ENCODE measurements at regions not wholly inside any gene's neighbourhood (a gene's known extent, or its start where the extent isn't known, plus 50 kb on each side); places are given as distances from the start of the nearest gene placed in this dataset.

GRCh38 chr20:59431014-59431413 lies 130.6 kb downstream of the EDN3 start:
- Histone ChIP-seq H3K9me3 (ENCODE audit: control insufficient read depth, low read length) (no peaks in the 10 kb centered on the region), H3K4me3 (ENCODE audit: extremely low read depth, insufficient read depth, low read length, poor library complexity, severe bottlenecking) (no peak overlapping the region), H3K36me3 (ENCODE audit: control insufficient read depth, insufficient read depth, low read length) (no peaks in the 10 kb centered on the region), H3K4me1 (ENCODE audit: control insufficient read depth, insufficient read depth, low read length, poor library complexity, severe bottlenecking) (peaks cover 13% of the 10 kb centered on the region), H3K27ac (ENCODE audit: low read depth, low read length, severe bottlenecking) (no peak overlapping the region)
- WGBS, 2 experiments (ENCODE audit: insufficient coverage in 2 of 2): 88 to 100% methylated on average over 1 of the region's 2 CpGs

- peaks cover 18% of the 10 kb centered on the region for H3K4me1 ChIP-seq (ENCODE audit: control insufficient read depth, insufficient read depth, low read length, poor library complexity, severe bottlenecking)
- no peak overlapping the region for H3K27ac ChIP-seq (ENCODE audit: low read depth, low read length, severe bottlenecking)
- 57 to 60% methylated on average over 1 of the region's 2 CpGs for WGBS, 2 experiments (ENCODE audit: insufficient coverage in 2 of 2)
- no peak overlapping the region for H3K4me3 ChIP-seq (ENCODE audit: extremely low read depth, insufficient read depth, low read length, poor library complexity, severe bottlenecking)
- H3K36me3 ChIP-seq (ENCODE audit: control insufficient read depth, insufficient read depth, low read length): no peaks in the 10 kb centered on the region
- H3K9me3 ChIP-seq (ENCODE audit: control insufficient read depth, low read length): no peaks in the 10 kb centered on the region
These were observed 134.5 kb downstream of the EDN3 start for GRCh38 chr20:59434960-59435359.

GRCh38 chr20:59435518-59435917 lies 135.1 kb downstream of the EDN3 start:
- Histone ChIP-seq H3K9me3 (ENCODE audit: control insufficient read depth, low read length) (no peaks in the 10 kb centered on the region), H3K4me1 (ENCODE audit: control insufficient read depth, insufficient read depth, low read length, poor library complexity, severe bottlenecking) (peaks cover 18% of the 10 kb centered on the region), H3K27ac (ENCODE audit: low read depth, low read length, severe bottlenecking) (no peak overlapping the region), H3K4me3 (ENCODE audit: extremely low read depth, insufficient read depth, low read length, poor library complexity, severe bottlenecking) (no peak overlapping the region), H3K36me3 (ENCODE audit: control insufficient read depth, insufficient read depth, low read length) (no peaks in the 10 kb centered on the region)
- 91 to 95% methylated on average over 2 to 8 of the region's 8 CpGs for WGBS, 2 experiments (ENCODE audit: insufficient coverage in 2 of 2)

- Histone ChIP-seq H3K4me1 (ENCODE audit: control insufficient read depth, insufficient read depth, low read length, poor library complexity, severe bottlenecking) (peaks cover 18% of the 10 kb centered on the region), H3K9me3 (ENCODE audit: control insufficient read depth, low read length) (no peaks in the 10 kb centered on the region), H3K36me3 (ENCODE audit: control insufficient read depth, insufficient read depth, low read length) (no peaks in the 10 kb centered on the region), H3K4me3 (ENCODE audit: extremely low read depth, insufficient read depth, low read length, poor library complexity, severe bottlenecking) (no peak overlapping the region), H3K27ac (ENCODE audit: low read depth, low read length, severe bottlenecking) (no peak overlapping the region)
- WGBS, 2 experiments (ENCODE audit: insufficient coverage in 2 of 2): 88 to 89% methylated on average over 8 of the region's 13 CpGs
These were observed 137.2 kb downstream of the EDN3 start for GRCh38 chr20:59437601-59438031.

GRCh38 chr20:59438201-59438600 lies 137.8 kb downstream of the EDN3 start:
- no peaks in the 10 kb centered on the region for H3K36me3 ChIP-seq (ENCODE audit: control insufficient read depth, insufficient read depth, low read length)
- H3K4me3 ChIP-seq (ENCODE audit: extremely low read depth, insufficient read depth, low read length, poor library complexity, severe bottlenecking): no peak overlapping the region
- peaks cover 18% of the 10 kb centered on the region for H3K4me1 ChIP-seq (ENCODE audit: control insufficient read depth, insufficient read depth, low read length, poor library complexity, severe bottlenecking)
- no peaks in the 10 kb centered on the region for H3K9me3 ChIP-seq (ENCODE audit: control insufficient read depth, low read length)
- H3K27ac ChIP-seq (ENCODE audit: low read depth, low read length, severe bottlenecking): no peak overlapping the region
- WGBS, 2 experiments (ENCODE audit: insufficient coverage in 2 of 2): 84 to 91% methylated on average over 3 of the region's 4 CpGs

- no peaks in the 10 kb centered on the region for H3K9me3 ChIP-seq (ENCODE audit: control insufficient read depth, low read length)
- H3K4me1 ChIP-seq (ENCODE audit: control insufficient read depth, insufficient read depth, low read length, poor library complexity, severe bottlenecking): peaks cover 18% of the 10 kb centered on the region
- WGBS, 2 experiments (ENCODE audit: insufficient coverage in 2 of 2): 88 to 93% methylated on average over 6 of the region's 7 CpGs
- no peak overlapping the region for H3K4me3 ChIP-seq (ENCODE audit: extremely low read depth, insufficient read depth, low read length, poor library complexity, severe bottlenecking)
- no peak overlapping the region for H3K27ac ChIP-seq (ENCODE audit: low read depth, low read length, severe bottlenecking)
- no peaks in the 10 kb centered on the region for H3K36me3 ChIP-seq (ENCODE audit: control insufficient read depth, insufficient read depth, low read length)
These were observed 138.8 kb downstream of the EDN3 start for GRCh38 chr20:59439243-59439642.

GRCh38 chr20:59441306-59441705 lies 140.9 kb downstream of the EDN3 start:
- no peaks in the 10 kb centered on the region for H3K36me3 ChIP-seq (ENCODE audit: control insufficient read depth, insufficient read depth, low read length)
- peaks cover 5% of the 10 kb centered on the region for H3K4me1 ChIP-seq (ENCODE audit: control insufficient read depth, insufficient read depth, low read length, poor library complexity, severe bottlenecking)
- WGBS, 2 experiments (ENCODE audit: insufficient coverage in 2 of 2): 88 to 100% methylated on average over 2 to 3 of the region's 3 CpGs

GRCh38 chr20:59441860-59442810 lies 141.7 kb downstream of the EDN3 start:
- H3K36me3 ChIP-seq (ENCODE audit: control insufficient read depth, insufficient read depth, low read length): no peaks in the 10 kb centered on the region
- H3K9me3 ChIP-seq (ENCODE audit: control insufficient read depth, low read length): no peaks in the 10 kb centered on the region
- no peak overlapping the region for H3K4me3 ChIP-seq (ENCODE audit: extremely low read depth, insufficient read depth, low read length, poor library complexity, severe bottlenecking)
- WGBS, 2 experiments (ENCODE audit: insufficient coverage in 2 of 2): 59 to 60% methylated on average over 2 to 5 of the region's 12 CpGs
- H3K27ac ChIP-seq (ENCODE audit: low read depth, low read length, severe bottlenecking): no peak overlapping the region
- H3K4me1 ChIP-seq (ENCODE audit: control insufficient read depth, insufficient read depth, low read length, poor library complexity, severe bottlenecking): peaks cover 10% of the 10 kb centered on the region

More at GRCh38 chr20:59441306-59441705, 140.9 kb downstream of the EDN3 start:
- no peak overlapping the region for H3K4me3 ChIP-seq (ENCODE audit: extremely low read depth, insufficient read depth, low read length, poor library complexity, severe bottlenecking)
- H3K27ac ChIP-seq (ENCODE audit: low read depth, low read length, severe bottlenecking): no peak overlapping the region
- no peaks in the 10 kb centered on the region for H3K9me3 ChIP-seq (ENCODE audit: control insufficient read depth, low read length)

GRCh38 chr20:59443550-59443949 lies 143.1 kb downstream of the EDN3 start:
- Histone ChIP-seq H3K36me3 (ENCODE audit: control insufficient read depth, insufficient read depth, low read length) (no peaks in the 10 kb centered on the region), H3K27ac (ENCODE audit: low read depth, low read length, severe bottlenecking) (no peak overlapping the region), H3K9me3 (ENCODE audit: control insufficient read depth, low read length) (no peaks in the 10 kb centered on the region), H3K4me1 (ENCODE audit: control insufficient read depth, insufficient read depth, low read length, poor library complexity, severe bottlenecking) (peaks cover 17% of the 10 kb centered on the region), H3K4me3 (ENCODE audit: extremely low read depth, insufficient read depth, low read length, poor library complexity, severe bottlenecking) (no peak overlapping the region)
- WGBS, 2 experiments (ENCODE audit: insufficient coverage in 2 of 2): no CpG with 5 or more reads among the region's 1 CpG

GRCh38 chr20:59446376-59446775 lies 146.0 kb downstream of the EDN3 start:
- 94% methylated on average over 3 of the region's 4 CpGs for WGBS, 2 experiments (ENCODE audit: insufficient coverage in 2 of 2)
- Histone ChIP-seq H3K4me3 (ENCODE audit: extremely low read depth, insufficient read depth, low read length, poor library complexity, severe bottlenecking) (no peak overlapping the region), H3K9me3 (ENCODE audit: control insufficient read depth, low read length) (no peaks in the 10 kb centered on the region), H3K36me3 (ENCODE audit: control insufficient read depth, insufficient read depth, low read length) (no peaks in the 10 kb centered on the region), H3K27ac (ENCODE audit: low read depth, low read length, severe bottlenecking) (no peak overlapping the region), H3K4me1 (ENCODE audit: control insufficient read depth, insufficient read depth, low read length, poor library complexity, severe bottlenecking) (peaks cover 23% of the 10 kb centered on the region)

- no peaks in the 10 kb centered on the region for H3K36me3 ChIP-seq (ENCODE audit: control insufficient read depth, insufficient read depth, low read length)
- H3K27ac ChIP-seq (ENCODE audit: low read depth, low read length, severe bottlenecking): peak overlapping the region; percentile 75
- 63 to 78% methylated on average over 2 to 3 of the region's 4 CpGs for WGBS, 2 experiments (ENCODE audit: insufficient coverage in 2 of 2)
- H3K9me3 ChIP-seq (ENCODE audit: control insufficient read depth, low read length): no peaks in the 10 kb centered on the region
- peaks cover 23% of the 10 kb centered on the region for H3K4me1 ChIP-seq (ENCODE audit: control insufficient read depth, insufficient read depth, low read length, poor library complexity, severe bottlenecking)
- no peak overlapping the region for H3K4me3 ChIP-seq (ENCODE audit: extremely low read depth, insufficient read depth, low read length, poor library complexity, severe bottlenecking)
These were observed 147.8 kb downstream of the EDN3 start for GRCh38 chr20:59448196-59448595.

Measured in mesodermal cell (in vitro differentiated cells).